IMR-90 (cell line): ENCODE measurements at regions not wholly inside any gene's neighbourhood (a gene's known extent, or its start where the extent isn't known, plus 50 kb on each side); places are given as distances from the start of the nearest gene placed in this dataset.

ENCODE experiments used
- CEBPB ChIP-seq: IDR thresholded peaks from 2 replicates; pipeline ENCODE4 v1.6.1; 2012; ENCODE audit warnings: low read depth, low read length, improper control_type of control experiment
- CHD1 ChIP-seq: IDR thresholded peaks from 2 replicates; pipeline ENCODE4 v1.6.1; 2012; ENCODE audit warnings: low read depth, low read length, improper control_type of control experiment
- CTCF ChIP-seq: conservative IDR thresholded peaks from 2 replicates; pipeline ENCODE4 v1.5.1; 2012; ENCODE audit warnings: mild to moderate bottlenecking, low read depth, low read length, improper control_type of control experiment
- FOS ChIP-seq: fragments of 150-350 bp; IDR thresholded peaks from 2 replicates; pipeline ENCODE4 v1.6.1; 2016; ENCODE audit warnings: low read depth, low read length
- MAFK ChIP-seq: IDR thresholded peaks from 2 replicates; pipeline ENCODE4 v1.6.1; 2012; ENCODE audit warnings: low read depth, low read length, improper control_type of control experiment
- MAZ ChIP-seq: IDR thresholded peaks from 2 replicates; pipeline ENCODE4 v1.6.1; 2012; ENCODE audit warnings: low read depth, mild to moderate bottlenecking, low read length, improper control_type of control experiment, moderate library complexity, borderline replicate concordance
- POLR2A ChIP-seq: IDR thresholded peaks from 2 replicates; pipeline ENCODE4 v1.6.1; 2012; ENCODE audit warnings: mild to moderate bottlenecking, low read depth, low read length
- RAD21 ChIP-seq: IDR thresholded peaks from 2 replicates; pipeline ENCODE4 v1.6.1; 2012; ENCODE audit warnings: low read length, improper control_type of control experiment
- RCOR1 ChIP-seq: IDR thresholded peaks from 2 replicates; pipeline ENCODE4 v1.6.1; 2012; ENCODE audit warnings: mild to moderate bottlenecking, low read length, improper control_type of control experiment; ENCODE audit not compliant: insufficient replicate concordance
- RFX5 ChIP-seq: IDR thresholded peaks from 2 replicates; pipeline ENCODE4 v1.8.0; 2012; ENCODE audit warnings: low read depth, mild to moderate bottlenecking, low read length, moderate library complexity
- SMC3 ChIP-seq: fragments of 150-350 bp; IDR thresholded peaks from 2 replicates; pipeline ENCODE4 v1.6.1; 2016; ENCODE audit warnings: low read depth, mild to moderate bottlenecking, antibody characterized with exemption, low read length, moderate library complexity

- TF ChIP-seq CTCF (no peak), CEBPB (no peak), RAD21 (no peak), SMC3 (no peak), RFX5 (no peak), POLR2A (no peak), RCOR1 (no peak), FOS (no peak), CHD1 (no peak), MAZ (no peak), MAFK (no peak)
These were observed 422.1 kb upstream of the SETBP1 start for GRCh38 chr18:44258576-44258975.
